ENCODE measurements at regions not wholly inside any gene's neighbourhood (a gene's known extent, or its start where the extent isn't known, plus 50 kb on each side); places are given as distances from the start of the nearest gene placed in this dataset.

DNA sequence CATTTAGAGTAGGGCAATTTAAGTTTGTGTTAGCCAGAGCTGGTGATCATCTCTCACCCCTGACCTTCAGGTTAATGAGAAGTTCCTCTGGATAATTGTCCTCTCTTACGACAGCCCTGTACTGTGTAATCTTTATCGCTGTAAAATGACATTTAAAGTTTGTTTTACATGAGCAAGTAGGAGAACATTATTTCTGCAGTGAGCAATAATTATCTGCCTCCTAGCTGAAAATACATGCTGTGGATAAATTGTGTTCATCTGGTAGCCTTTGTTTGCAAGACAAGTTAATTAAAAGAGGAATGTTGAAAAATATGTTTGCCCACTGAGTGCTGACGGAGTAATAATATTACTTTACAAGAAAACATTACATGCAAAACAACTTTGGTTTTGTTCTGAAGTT is 1083.8 kb upstream of the NUDT12 start:
- in situ Hi-C loops (cut with MboI; ENCODE audit: low sequenced_read_pairs in 4 of 4) (no loop called here), intact Hi-C loops (cut with DNase I; ENCODE audit: low total_unique reads) (no loop called here)
- DNase-seq (no peak), ATAC-seq (no peak)
- Histone ChIP-seq H3K4me1 (no peaks in the 10 kb centered on the region), H3K4me3 (no peak overlapping the region), H3K36me3 (no peaks in the 10 kb centered on the region), H3K27me3 (no peaks in the 10 kb centered on the region), H3K27ac (no peak overlapping the region), H3K9me3 (no peaks in the 10 kb centered on the region)
- TF ChIP-seq, protein P1, sequence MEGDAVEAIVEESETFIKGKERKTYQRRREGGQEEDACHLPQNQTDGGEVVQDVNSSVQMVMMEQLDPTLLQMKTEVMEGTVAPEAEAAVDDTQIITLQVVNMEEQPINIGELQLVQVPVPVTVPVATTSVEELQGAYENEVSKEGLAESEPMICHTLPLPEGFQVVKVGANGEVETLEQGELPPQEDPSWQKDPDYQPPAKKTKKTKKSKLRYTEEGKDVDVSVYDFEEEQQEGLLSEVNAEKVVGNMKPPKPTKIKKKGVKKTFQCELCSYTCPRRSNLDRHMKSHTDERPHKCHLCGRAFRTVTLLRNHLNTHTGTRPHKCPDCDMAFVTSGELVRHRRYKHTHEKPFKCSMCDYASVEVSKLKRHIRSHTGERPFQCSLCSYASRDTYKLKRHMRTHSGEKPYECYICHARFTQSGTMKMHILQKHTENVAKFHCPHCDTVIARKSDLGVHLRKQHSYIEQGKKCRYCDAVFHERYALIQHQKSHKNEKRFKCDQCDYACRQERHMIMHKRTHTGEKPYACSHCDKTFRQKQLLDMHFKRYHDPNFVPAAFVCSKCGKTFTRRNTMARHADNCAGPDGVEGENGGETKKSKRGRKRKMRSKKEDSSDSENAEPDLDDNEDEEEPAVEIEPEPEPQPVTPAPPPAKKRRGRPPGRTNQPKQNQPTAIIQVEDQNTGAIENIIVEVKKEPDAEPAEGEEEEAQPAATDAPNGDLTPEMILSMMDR (IDR thresholded peaks at IDR 0.05 in 4 of 5, conservative IDR thresholded peaks at IDR 0.05 in 1 of 5): no peak
- TF ChIP-seq POLR2A (IDR thresholded peaks at IDR 0.05): no peak

DNA sequence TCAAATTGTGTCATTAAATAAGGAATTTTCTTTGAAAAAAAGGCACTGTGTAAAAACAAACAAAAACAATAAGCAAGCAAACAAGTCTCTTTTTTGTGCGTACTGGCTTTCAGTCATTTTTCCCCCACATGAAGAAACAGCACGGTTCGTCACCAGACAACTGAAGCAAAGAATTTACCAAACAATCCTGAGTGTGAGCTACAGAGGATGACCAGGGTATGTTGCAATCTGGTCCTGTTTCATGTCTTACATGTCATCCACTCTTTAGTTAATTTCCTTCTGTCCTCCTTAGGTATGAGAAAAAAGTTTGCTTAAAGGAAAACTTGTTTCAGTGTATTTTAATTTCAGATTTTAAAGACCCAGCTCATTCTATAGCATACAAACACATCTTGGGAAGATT is 1080.7 kb upstream of the NUDT12 start:
- no peak for ATAC-seq
- intact Hi-C loops (cut with DNase I; ENCODE audit: low total_unique reads): no loop called here

DNA sequence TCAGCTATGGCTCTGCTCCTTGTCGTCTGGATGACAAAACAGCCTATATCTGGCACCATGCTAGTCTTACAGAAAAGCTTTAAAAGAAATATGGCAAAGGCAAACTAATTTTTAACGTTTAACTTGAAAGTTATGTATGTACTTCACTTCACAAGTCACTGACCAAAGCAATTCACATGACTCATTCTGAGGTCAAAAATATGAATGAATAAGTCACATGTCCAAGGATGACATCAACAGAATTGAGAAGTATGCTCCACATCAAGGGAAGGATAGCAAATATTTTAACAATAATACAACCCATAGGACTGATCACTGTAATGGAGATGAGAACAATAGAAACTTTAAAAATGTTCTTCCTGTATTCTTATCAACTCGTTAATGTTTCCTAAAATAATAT is 1072.6 kb upstream of the NUDT12 start:
- Histone ChIP-seq H3K9me3 (no peaks in the 10 kb centered on the region), H3K27ac (no peak overlapping the region), H3K36me3 (no peaks in the 10 kb centered on the region), H3K4me3 (no peak overlapping the region), H3K27me3 (no peaks in the 10 kb centered on the region), H3K4me1 (no peaks in the 10 kb centered on the region)
- DNase-seq (no peak), ATAC-seq (no peak)
- TF ChIP-seq POLR2A (IDR thresholded peaks at IDR 0.05): no peak
- TF ChIP-seq, protein P1 (IDR thresholded peaks at IDR 0.05 in 4 of 5, conservative IDR thresholded peaks at IDR 0.05 in 1 of 5): no peak
- intact Hi-C loops (cut with DNase I; ENCODE audit: low total_unique reads): no loop called here
- in situ Hi-C loops (cut with MboI; ENCODE audit: low sequenced_read_pairs in 4 of 4): no loop called here

More for the DNA sequence above, 1080.7 kb upstream of the NUDT12 start:
- Histone ChIP-seq H3K27ac (no peak overlapping the region), H3K4me1 (no peaks in the 10 kb centered on the region), H3K4me3 (no peak overlapping the region), H3K9me3 (no peaks in the 10 kb centered on the region), H3K27me3 (no peaks in the 10 kb centered on the region), H3K36me3 (no peaks in the 10 kb centered on the region)
- no peak for DNase-seq
- in situ Hi-C loops (cut with MboI; ENCODE audit: low sequenced_read_pairs in 4 of 4): no loop called here
- TF ChIP-seq, protein P1 (IDR thresholded peaks at IDR 0.05 in 4 of 5, conservative IDR thresholded peaks at IDR 0.05 in 1 of 5): no peak
- no peak for TF ChIP-seq POLR2A (IDR thresholded peaks at IDR 0.05)

DNA sequence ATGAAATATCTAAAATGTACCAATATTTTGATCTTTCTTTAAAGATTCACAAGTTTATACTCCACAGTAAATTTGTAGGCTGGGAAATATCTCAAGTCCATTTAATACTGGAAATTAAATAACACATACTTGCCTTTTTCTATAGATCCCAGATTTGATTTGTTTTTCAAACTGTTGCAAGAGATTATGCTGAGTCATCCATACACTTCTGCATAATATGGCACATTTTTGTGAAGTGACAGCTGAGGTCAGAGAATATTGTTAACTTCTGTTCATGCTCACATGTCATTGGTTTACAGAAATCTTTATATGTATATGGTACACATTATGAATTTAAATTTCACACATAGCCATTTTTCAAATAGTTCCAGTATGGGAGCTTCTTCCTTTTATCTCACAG is 1066.3 kb upstream of the NUDT12 start:
- no peaks in the 10 kb centered on the region for H3K36me3 ChIP-seq
- intact Hi-C loops (cut with DNase I; ENCODE audit: low total_unique reads) (no loop called here), in situ Hi-C loops (cut with MboI; ENCODE audit: low sequenced_read_pairs in 4 of 4) (no loop called here)
- no peaks in the 10 kb centered on the region for H3K4me1 ChIP-seq
- ATAC-seq (no peak), DNase-seq (no peak)
- no peaks in the 10 kb centered on the region for H3K27me3 ChIP-seq
- no peak overlapping the region for H3K4me3 ChIP-seq
- H3K9me3 ChIP-seq: no peaks in the 10 kb centered on the region
- TF ChIP-seq, protein P1 (IDR thresholded peaks at IDR 0.05 in 4 of 5, conservative IDR thresholded peaks at IDR 0.05 in 1 of 5): no peak
- no peak for TF ChIP-seq POLR2A (IDR thresholded peaks at IDR 0.05)
- H3K27ac ChIP-seq: no peak overlapping the region

DNA sequence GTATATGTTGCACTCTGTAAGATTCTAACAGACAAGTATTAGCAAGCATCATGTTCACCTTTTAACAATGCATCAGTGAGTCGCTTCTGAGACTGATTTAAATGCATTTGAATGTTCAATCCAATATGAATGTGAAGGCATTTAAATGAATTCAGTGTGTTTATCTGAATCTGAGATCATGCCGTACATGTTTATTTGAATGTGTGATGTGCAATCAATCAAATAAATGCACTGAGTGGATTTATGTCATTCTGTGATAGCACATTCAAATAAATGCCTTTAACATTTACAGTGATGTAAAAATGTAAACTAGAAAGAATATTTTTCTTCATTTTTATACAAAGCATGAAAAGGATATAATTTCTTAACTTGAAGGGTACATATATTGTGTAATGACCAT is 1063.5 kb upstream of the NUDT12 start:
- no peak for DNase-seq
- H3K9me3 ChIP-seq: no peaks in the 10 kb centered on the region
- H3K27ac ChIP-seq: no peak overlapping the region
- ATAC-seq: no peak
- no peaks in the 10 kb centered on the region for H3K4me1 ChIP-seq
- H3K36me3 ChIP-seq: no peaks in the 10 kb centered on the region
- H3K27me3 ChIP-seq: no peaks in the 10 kb centered on the region
- H3K4me3 ChIP-seq: no peak overlapping the region
- intact Hi-C loops (cut with DNase I; ENCODE audit: low total_unique reads) (no loop called here), in situ Hi-C loops (cut with MboI; ENCODE audit: low sequenced_read_pairs in 4 of 4) (no loop called here)
- TF ChIP-seq, protein P1 (IDR thresholded peaks at IDR 0.05 in 4 of 5, conservative IDR thresholded peaks at IDR 0.05 in 1 of 5): no peak
- TF ChIP-seq POLR2A (IDR thresholded peaks at IDR 0.05): no peak
